Smooth muscle cell (in vitro differentiated cells): ENCODE measurements at regions not wholly inside any gene's neighbourhood (a gene's known extent, or its start where the extent isn't known, plus 50 kb on each side); places are given as distances from the start of the nearest gene placed in this dataset.
A peak's percentile ranks its signal among the peaks of the same experiment; 100 is the strongest.

Source experiments
- DNase-seq: peaks from one replicate; lab custom pipeline; 2025; ENCODE audit not compliant: unreplicated experiment; lab: John Stamatoyannopoulos, UW
- H2AFZ ChIP-seq: fragments of 200-600 bp; sonication (generic); 2 replicates; pipeline ENCODE4 v1.6.0; 2016; ENCODE audit warnings: antibody characterized with exemption, low read depth, mild to moderate bottlenecking
- H3F3A ChIP-seq: fragments of 200-600 bp; sonication (generic); 2 replicates; pipeline ENCODE4 v1.6.0; 2017; ENCODE audit warnings: antibody characterized with exemption, low read depth
- H3K27ac ChIP-seq: fragments of 200-600 bp; sonication (generic); 2 replicates; pipeline ENCODE4 v1.5.1; 2016; ENCODE audit warnings: low read depth, mild to moderate bottlenecking
- H3K27me3 ChIP-seq: fragments of 200-600 bp; sonication (generic); 2 replicates; pipeline ENCODE4 v1.6.1; 2016; ENCODE audit warnings: low read depth, mild to moderate bottlenecking
- H3K36me3 ChIP-seq: fragments of 200-600 bp; sonication (generic); 2 replicates; pipeline ENCODE4 v1.5.1; 2016; ENCODE audit warnings: low read depth
- H3K4me1 ChIP-seq: fragments of 200-600 bp; sonication (generic); 2 replicates; pipeline ENCODE4 v1.5.1; 2016; ENCODE audit warnings: low read depth
- H3K4me2 ChIP-seq: fragments of 200-600 bp; sonication (generic); 2 replicates; pipeline ENCODE4 v1.6.0; 2016; ENCODE audit warnings: mild to moderate bottlenecking
- H3K4me3 ChIP-seq: fragments of 200-600 bp; sonication (generic); 2 replicates; pipeline ENCODE4 v1.5.1; 2016; ENCODE audit warnings: mild to moderate bottlenecking
- H3K79me2 ChIP-seq: fragments of 200-600 bp; sonication (generic); 2 replicates; pipeline ENCODE4 v1.6.0; 2016; ENCODE audit warnings: low read depth, mild to moderate bottlenecking
- H3K9ac ChIP-seq: fragments of 200-600 bp; sonication (generic); 2 replicates; pipeline ENCODE4 v1.6.0; 2016; ENCODE audit warnings: low read depth
- H3K9me3 ChIP-seq: fragments of 200-600 bp; sonication (generic); replicated peaks from 2 replicates; pipeline ENCODE4 v1.5.1; 2016; ENCODE audit warnings: low read depth
- H4K20me1 ChIP-seq: fragments of 200-600 bp; sonication (generic); 2 replicates; pipeline ENCODE4 v1.6.0; 2016; ENCODE audit warnings: low read depth
- CTCF ChIP-seq: fragments of 200-600 bp; sonication (generic); IDR thresholded peaks from 2 replicates; pipeline ENCODE4 v1.5.1; 2017; ENCODE audit warnings: borderline replicate concordance, mild to moderate bottlenecking, antibody characterized with exemption; ENCODE audit not compliant: insufficient read depth, poor library complexity, severe bottlenecking
- WGBS: methylation state at CpG from one replicate; pipeline ENCODE4 v1.1.7; 2016; ENCODE audit warnings: low lambda C conversion rate; 5-methylcytosine and 5-hydroxymethylcytosine counted together

- Histone ChIP-seq H3K36me3 (no peaks in the 10 kb centered on the region), H3K9me3 (no peaks in the 10 kb centered on the region), H3K4me2 (peak overlapping the region; percentile 28), H2AFZ (no peak overlapping the region), H3K4me3 (no peak overlapping the region), H3K4me1 (peaks cover 5% of the 10 kb centered on the region), H3K27ac (no peak overlapping the region), H4K20me1 (no peaks in the 10 kb centered on the region), H3F3A (no peaks in the 10 kb centered on the region), H3K9ac (no peak overlapping the region), H3K79me2 (no peaks in the 10 kb centered on the region), H3K27me3 (no peaks in the 10 kb centered on the region)
- DNase-seq = no peak
- TF ChIP-seq CTCF = no peak
- 90% methylated on average over 4 of the region's 4 CpGs for WGBS
These were observed 273.8 kb upstream of the RPS23 start for GRCh38 chr5:82551840-82552385.

GRCh38 chr5:82551192-82551591, 273.0 kb upstream of the RPS23 start:
- no peak overlapping the region for H2AFZ ChIP-seq
- no peak overlapping the region for H3K9ac ChIP-seq
- no peaks in the 10 kb centered on the region for H4K20me1 ChIP-seq
- no peaks in the 10 kb centered on the region for H3F3A ChIP-seq
- H3K9me3 ChIP-seq = no peaks in the 10 kb centered on the region
- H3K4me1 ChIP-seq = peaks cover 5% of the 10 kb centered on the region
- no peak for DNase-seq
- H3K36me3 ChIP-seq = no peaks in the 10 kb centered on the region
- no peaks in the 10 kb centered on the region for H3K79me2 ChIP-seq
- no peak overlapping the region for H3K27ac ChIP-seq
- TF ChIP-seq CTCF = no peak
- H3K4me3 ChIP-seq = no peak overlapping the region
- no peaks in the 10 kb centered on the region for H3K27me3 ChIP-seq
- H3K4me2 ChIP-seq = no peak overlapping the region

GRCh38 chr5:82549263-82549662, 271.1 kb upstream of the RPS23 start:
- no peaks in the 10 kb centered on the region for H3K9me3 ChIP-seq

More at GRCh38 chr5:82549263-82549662, 271.1 kb upstream of the RPS23 start:
- H4K20me1 ChIP-seq = no peaks in the 10 kb centered on the region
- no peak overlapping the region for H2AFZ ChIP-seq
- H3K4me3 ChIP-seq = no peak overlapping the region
- H3K27me3 ChIP-seq = no peaks in the 10 kb centered on the region
- H3K79me2 ChIP-seq = no peaks in the 10 kb centered on the region
- no peaks in the 10 kb centered on the region for H3F3A ChIP-seq
- peaks cover 5% of the 10 kb centered on the region for H3K4me1 ChIP-seq
- no peak for TF ChIP-seq CTCF
- WGBS = 98% methylated on average over 2 of the region's 2 CpGs
- H3K4me2 ChIP-seq = no peak overlapping the region
- H3K36me3 ChIP-seq = no peaks in the 10 kb centered on the region
- no peak overlapping the region for H3K9ac ChIP-seq
- no peak for DNase-seq
- no peak overlapping the region for H3K27ac ChIP-seq
